ENCODE measurements at regions not wholly inside any gene's neighbourhood (a gene's known extent, or its start where the extent isn't known, plus 50 kb on each side); places are given as distances from the start of the nearest gene placed in this dataset.

- Histone ChIP-seq H3K4me3 (no peak overlapping the region), H3K27ac (no peak overlapping the region)
- no peak for TF ChIP-seq CTCF (IDR thresholded peaks at IDR 0.05)
- no peak for DNase-seq (ENCODE audit: low spot score)
Measured at GRCh38 chr4:35461931-35462659, 782.2 kb downstream of the ARAP2 start.

- DNase-seq (ENCODE audit: low spot score) = no peak
Measured at GRCh38 chr4:35463251-35463952, 780.9 kb downstream of the ARAP2 start.

GRCh38 chr4:35464964-35465528 lies 779.3 kb downstream of the ARAP2 start:
- no peak overlapping the region for H3K27ac ChIP-seq
- no peak for DNase-seq (ENCODE audit: low spot score)
- H3K4me3 ChIP-seq = no peak overlapping the region
- TF ChIP-seq CTCF (IDR thresholded peaks at IDR 0.05) = no peak

More at GRCh38 chr4:35463251-35463952, 780.9 kb downstream of the ARAP2 start:
- TF ChIP-seq CTCF (IDR thresholded peaks at IDR 0.05) = no peak
- no peak overlapping the region for H3K27ac ChIP-seq
- H3K4me3 ChIP-seq = no peak overlapping the region

GRCh38 chr4:35491093-35491492 lies 753.2 kb downstream of the ARAP2 start:
- no peak for TF ChIP-seq CTCF (IDR thresholded peaks at IDR 0.05)
- H3K4me3 ChIP-seq = no peak overlapping the region
- H3K27ac ChIP-seq = no peak overlapping the region
- DNase-seq (ENCODE audit: low spot score) = no peak

GRCh38 chr4:35493977-35494376 lies 750.3 kb downstream of the ARAP2 start:
- TF ChIP-seq CTCF (IDR thresholded peaks at IDR 0.05) = no peak
- Histone ChIP-seq H3K27ac (no peak overlapping the region), H3K4me3 (no peak overlapping the region)
- no peak for DNase-seq (ENCODE audit: low spot score)

GRCh38 chr4:35494955-35495354 lies 749.4 kb downstream of the ARAP2 start:
- no peak for TF ChIP-seq CTCF (IDR thresholded peaks at IDR 0.05)
- Histone ChIP-seq H3K4me3 (no peak overlapping the region), H3K27ac (no peak overlapping the region)
- DNase-seq (ENCODE audit: low spot score) = no peak
